Activated T-cell treated with anti-CD3 and anti-CD28 coated beads, Interleukin-2, amount 50 U/mL, for 1 hour (primary cell): ENCODE measurements at regions not wholly inside any gene's neighbourhood (a gene's known extent, or its start where the extent isn't known, plus 50 kb on each side); places are given as distances from the start of the nearest gene placed in this dataset.

Experiments
- DNase-seq: peaks from one replicate; pipeline ENCODE4 v3.0.0-alpha.2; 2020

DNA sequence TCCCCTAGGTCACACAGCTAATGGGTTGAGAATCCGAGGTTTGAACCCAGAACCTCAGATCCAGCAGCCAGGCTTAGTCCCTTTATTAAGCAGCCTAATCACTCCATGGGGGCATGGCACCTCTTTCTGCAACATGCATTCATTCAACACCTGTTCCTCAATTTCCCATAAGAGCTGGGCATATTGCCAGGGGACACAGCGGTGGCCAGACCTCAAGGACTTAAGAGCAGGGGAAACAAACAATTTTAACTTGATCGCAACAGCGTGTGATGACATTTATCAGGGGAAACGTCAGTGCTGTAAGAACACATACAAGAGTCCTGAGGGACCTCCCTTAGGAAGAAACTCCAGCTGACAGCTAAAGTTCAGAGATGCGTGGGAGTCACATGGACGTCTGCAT lies 267.4 kb upstream of the CDH4 start:
- DNase-seq = no peak

GRCh38 chr20:60986506-60987156 lies 265.4 kb upstream of the CDH4 start:
- no peak for DNase-seq

- no peak for DNase-seq
Observed at GRCh38 chr20:60990061-60990460, 262.0 kb upstream of the CDH4 start.

GRCh38 chr20:60990643-60991042 lies 261.4 kb upstream of the CDH4 start:
- DNase-seq = no peak

DNA sequence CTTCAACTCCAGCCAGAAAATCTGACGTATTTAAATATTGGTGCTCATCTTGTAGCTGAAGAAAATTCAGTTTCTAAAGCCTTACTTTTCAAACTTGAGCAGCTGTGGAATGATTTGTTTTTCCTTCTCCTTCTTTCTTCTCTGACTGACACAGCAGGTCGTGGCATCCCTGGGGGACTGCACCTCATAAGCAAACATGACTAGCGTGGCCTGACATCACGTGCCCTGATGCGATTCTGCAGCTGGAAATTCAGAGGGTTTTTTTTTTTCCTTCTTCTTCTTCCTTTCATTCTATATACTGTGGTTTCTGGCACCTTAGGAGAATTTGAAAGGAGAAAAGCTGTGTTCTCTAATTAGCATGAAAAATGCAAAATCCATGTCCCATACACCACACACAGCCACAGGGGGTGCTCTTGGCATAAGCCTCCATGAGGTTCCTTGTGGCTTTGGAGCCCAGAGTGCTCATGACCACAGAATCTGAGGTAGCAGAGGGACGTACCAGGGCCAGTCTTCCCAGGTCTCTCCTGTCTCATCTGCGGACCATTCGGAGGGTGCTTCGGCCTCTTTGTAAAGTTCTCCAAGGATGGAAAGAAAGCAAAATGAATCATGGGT lies 258.5 kb upstream of the CDH4 start:
- DNase-seq = no peak

GRCh38 chr20:60999250-60999649 lies 252.8 kb upstream of the CDH4 start:
- DNase-seq = no peak

DNA sequence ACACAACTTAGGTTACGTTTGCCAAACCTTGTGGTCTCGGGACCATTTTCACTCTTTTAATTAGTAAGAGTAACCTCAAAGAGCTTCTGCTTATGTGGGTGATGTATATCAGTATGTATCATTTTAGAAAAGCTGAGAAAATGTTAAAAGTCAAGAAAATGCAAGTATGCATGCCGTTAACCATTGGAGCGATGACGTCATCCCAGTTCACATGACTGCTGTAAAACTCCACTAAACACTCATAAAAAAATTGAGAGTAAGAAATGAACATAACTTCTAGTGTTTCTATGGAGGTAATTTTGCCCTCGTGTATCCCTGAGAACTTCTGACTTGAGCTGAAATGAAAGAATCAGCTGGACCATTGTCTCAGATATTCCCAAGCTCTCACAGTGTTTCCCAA lies 250.0 kb upstream of the CDH4 start:
- DNase-seq = no peak

DNA sequence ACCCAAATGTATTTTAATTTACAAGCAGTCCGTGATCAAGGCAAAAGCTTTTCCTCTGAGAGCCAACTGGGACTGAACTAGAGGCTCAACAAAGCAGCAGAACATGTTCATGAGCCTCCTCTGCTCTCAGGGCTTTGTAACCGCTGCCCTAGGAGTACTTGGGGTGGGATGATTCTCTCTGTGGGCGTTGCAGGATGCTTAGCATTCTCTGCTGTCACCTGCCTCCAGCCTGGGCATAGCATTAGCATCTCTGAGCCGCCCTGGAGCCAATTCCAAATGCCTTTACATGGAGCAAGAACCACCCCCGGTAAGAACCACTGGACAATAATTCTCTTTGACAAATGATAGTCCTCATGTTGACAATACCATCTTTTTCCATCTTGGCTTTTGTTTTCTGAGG lies 237.6 kb upstream of the CDH4 start:
- DNase-seq = no peak

- no peak for DNase-seq
Observed at GRCh38 chr20:61015602-61016001, 236.5 kb upstream of the CDH4 start.

DNA sequence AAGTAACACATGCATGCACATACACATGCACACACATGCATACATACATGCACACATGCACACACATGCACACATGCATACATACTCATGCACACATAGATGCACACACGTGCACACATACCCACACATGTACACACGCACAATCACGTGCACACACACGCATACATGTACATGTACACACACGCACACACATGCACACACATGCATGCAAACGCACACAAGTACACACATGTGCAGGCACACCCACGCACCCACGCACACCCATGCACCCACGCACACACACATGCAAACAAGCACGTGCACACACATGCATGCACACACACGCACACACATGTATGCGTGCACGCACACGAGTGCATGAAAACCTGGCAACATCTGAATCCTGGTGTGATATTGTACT lies 232.7 kb upstream of the CDH4 start:
- DNase-seq = no peak

- DNase-seq = no peak
Observed at GRCh38 chr20:61023612-61024011, 228.4 kb upstream of the CDH4 start.

DNA sequence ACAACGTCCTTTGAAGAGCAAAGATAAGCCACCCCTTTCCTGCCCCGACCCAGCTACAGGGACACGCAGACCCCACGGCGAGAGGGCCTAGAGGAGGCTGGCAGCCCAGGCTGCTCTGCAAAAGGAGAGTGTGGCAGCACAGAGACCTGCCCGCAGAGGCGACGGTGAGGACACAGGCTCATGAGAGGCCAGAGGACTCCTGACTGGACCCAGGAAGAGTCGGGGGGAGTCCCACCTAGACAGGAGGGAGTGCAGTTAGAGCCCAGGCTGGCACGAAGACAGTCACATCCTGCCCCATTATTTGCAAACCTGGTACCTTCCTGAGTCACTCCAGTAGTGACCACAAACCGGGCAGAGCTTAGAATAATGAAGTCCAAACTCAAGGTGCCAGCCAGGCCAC lies 227.7 kb upstream of the CDH4 start:
- DNase-seq = no peak

DNA sequence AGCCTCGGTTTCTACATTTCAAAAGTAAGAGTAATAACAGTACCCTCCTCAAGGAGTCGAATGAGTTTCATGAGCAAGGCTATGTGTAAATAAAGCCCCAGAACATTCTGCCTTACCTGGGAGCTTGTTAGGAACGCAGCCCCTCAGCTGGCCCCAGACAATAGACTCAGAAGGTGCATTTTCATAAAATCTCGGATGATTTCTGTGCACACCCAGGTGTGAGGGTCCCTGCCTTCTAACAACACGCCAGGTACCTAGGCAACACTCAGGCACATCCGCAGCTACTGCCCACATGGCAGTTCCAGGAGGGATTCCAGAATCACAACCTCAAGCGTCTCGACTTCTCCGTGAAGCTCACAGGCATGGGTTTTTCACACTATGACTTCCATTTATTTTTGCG lies 226.5 kb upstream of the CDH4 start:
- no peak for DNase-seq

GRCh38 chr20:61026173-61026572 lies 225.9 kb upstream of the CDH4 start:
- DNase-seq = no peak

DNA sequence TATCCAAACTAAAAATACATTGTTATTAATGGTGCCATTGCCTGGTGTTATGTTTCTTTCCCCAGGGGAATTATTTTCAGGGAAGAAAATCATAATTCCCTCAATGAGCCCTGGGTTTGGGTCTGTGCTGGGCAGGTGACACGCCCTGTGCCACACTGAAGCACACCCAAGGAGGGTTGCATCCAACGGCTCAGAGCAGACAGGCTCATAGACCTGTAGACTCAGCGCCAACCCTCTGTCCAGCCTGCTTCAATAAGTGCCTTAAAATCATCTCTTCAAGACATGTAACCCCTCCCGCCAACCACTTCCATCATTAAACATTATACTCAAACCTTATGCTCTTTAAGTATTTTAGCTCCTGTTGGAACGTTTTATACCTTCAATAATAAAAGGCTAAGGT lies 225.3 kb upstream of the CDH4 start:
- no peak for DNase-seq

DNA sequence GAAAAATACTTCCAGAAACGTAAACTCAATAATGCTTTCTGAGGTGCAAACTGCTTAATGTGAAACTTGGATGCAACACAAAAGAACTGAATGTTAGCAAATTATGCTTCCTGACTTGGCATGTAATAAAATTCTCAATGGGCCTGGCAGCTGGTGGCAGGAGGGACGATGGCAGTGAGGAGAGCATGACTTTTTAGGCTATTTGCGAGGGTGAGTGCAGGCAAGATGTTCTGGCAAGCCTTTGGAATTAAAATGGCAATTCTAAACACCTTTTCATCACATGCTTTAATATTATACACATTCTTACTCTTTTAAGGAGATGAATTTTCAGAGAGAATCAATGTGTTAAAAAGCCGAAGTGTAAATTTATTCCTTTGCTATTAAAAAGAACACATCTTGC lies 224.8 kb upstream of the CDH4 start:
- no peak for DNase-seq

- DNase-seq = no peak
Observed at GRCh38 chr20:61030130-61030529, 221.9 kb upstream of the CDH4 start.

GRCh38 chr20:61031101-61031830 lies 220.8 kb upstream of the CDH4 start:
- no peak for DNase-seq

DNA sequence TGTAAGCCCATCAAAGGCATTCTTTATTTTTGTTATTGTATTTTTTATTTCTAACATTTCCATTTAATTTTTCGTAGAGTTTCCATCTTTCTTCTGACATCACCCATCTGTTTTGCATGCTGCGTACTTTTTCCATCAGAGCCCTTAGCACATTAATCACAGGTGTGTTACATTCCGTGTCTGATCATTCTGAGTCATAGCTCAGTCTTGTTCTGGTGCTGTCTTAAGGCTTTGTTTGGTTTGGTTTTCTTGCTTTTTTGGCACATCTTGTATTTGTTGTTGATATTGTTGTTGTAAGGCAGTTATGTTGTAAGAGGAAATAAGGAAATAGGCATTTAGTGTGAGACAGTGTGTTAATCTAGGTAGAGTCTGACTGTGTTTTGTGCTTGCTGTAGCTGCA lies 214.6 kb upstream of the CDH4 start:
- no peak for DNase-seq

- no peak for DNase-seq
Observed at GRCh38 chr20:61041481-61041880, 210.6 kb upstream of the CDH4 start.

- no peak for DNase-seq
Observed at GRCh38 chr20:61042506-61043385, 209.3 kb upstream of the CDH4 start.

- DNase-seq = no peak
Observed at GRCh38 chr20:61043681-61044080, 208.4 kb upstream of the CDH4 start.

DNA sequence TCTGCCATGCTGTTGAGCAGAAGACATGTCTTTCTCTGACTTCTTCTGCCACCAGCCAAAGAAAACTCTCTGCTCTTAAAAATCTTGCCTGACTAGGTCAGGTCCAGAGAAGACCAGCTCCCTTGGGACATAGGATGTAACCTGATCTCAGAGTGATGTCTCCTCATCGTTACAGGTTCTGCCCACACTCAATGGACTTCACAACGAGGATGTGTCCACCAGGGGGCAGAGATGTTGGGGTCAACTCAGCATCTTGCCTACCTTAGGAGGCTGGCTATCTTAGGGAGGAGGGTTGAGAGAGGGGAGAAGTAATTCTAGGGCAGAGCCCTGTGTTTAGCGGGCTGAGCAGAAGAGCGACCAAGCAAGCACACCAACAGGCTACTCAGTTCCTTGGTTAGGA lies 207.6 kb upstream of the CDH4 start:
- DNase-seq = no peak

DNA sequence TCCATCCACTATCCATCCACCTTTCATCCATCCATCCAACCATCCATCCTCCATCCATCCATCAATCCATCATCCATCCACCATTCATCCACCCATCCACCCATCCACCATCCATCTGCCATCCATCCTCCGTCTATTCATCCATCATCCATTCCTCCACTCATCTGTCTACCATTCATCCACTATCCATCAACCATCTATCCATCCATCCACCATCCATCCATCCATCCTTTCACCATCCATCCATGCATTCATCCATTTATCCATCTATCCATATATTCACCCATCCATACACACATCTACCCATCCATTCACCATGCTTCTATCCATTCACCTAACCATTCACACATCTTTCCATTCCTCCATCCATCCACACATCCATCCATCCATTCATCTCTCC lies 207.0 kb upstream of the CDH4 start:
- DNase-seq = no peak
